ENCODE measurements at regions not wholly inside any gene's neighbourhood (a gene's known extent, or its start where the extent isn't known, plus 50 kb on each side); places are given as distances from the start of the nearest gene placed in this dataset.

GRCh38 chr17:14902297-14902696 lies 362.8 kb downstream of the PMP22 start:
- no peak for TF ChIP-seq CTCF (IDR thresholded peaks at IDR 0.05; ENCODE audit: low read depth, low read length)
- no peak overlapping the region for H3K4me3 ChIP-seq (ENCODE audit: low read depth, low read length)

GRCh38 chr17:14901376-14901775 lies 363.8 kb downstream of the PMP22 start:
- no peak for TF ChIP-seq CTCF (IDR thresholded peaks at IDR 0.05; ENCODE audit: low read depth, low read length)
- no peak overlapping the region for H3K4me3 ChIP-seq (ENCODE audit: low read depth, low read length)

GRCh38 chr17:14886200-14886739 lies 378.9 kb downstream of the PMP22 start:
- H3K4me3 ChIP-seq (ENCODE audit: low read depth, low read length) = no peak overlapping the region
- peak; percentile 25; the same call in 1 of the 2 replicates for TF ChIP-seq CTCF (IDR thresholded peaks at IDR 0.05; ENCODE audit: low read depth, low read length)

- no peak overlapping the region for H3K4me3 ChIP-seq (ENCODE audit: low read depth, low read length)
- no peak for TF ChIP-seq CTCF (IDR thresholded peaks at IDR 0.05; ENCODE audit: low read depth, low read length)
These were observed 383.0 kb downstream of the PMP22 start for GRCh38 chr17:14882131-14882530.

- H3K4me3 ChIP-seq (ENCODE audit: low read depth, low read length) = no peak overlapping the region
- no peak for TF ChIP-seq CTCF (IDR thresholded peaks at IDR 0.05; ENCODE audit: low read depth, low read length)
These were observed 389.3 kb downstream of the PMP22 start for GRCh38 chr17:14875557-14876412.

- no peak for TF ChIP-seq CTCF (IDR thresholded peaks at IDR 0.05; ENCODE audit: low read depth, low read length)
- no peak overlapping the region for H3K4me3 ChIP-seq (ENCODE audit: low read depth, low read length)
These were observed 391.1 kb downstream of the PMP22 start for GRCh38 chr17:14873996-14874395.

- no peak overlapping the region for H3K4me3 ChIP-seq (ENCODE audit: low read depth, low read length)
- TF ChIP-seq CTCF (IDR thresholded peaks at IDR 0.05; ENCODE audit: low read depth, low read length) = no peak
These were observed 391.6 kb downstream of the PMP22 start for GRCh38 chr17:14873540-14873939.
